ENCODE measurements at regions not wholly inside any gene's neighbourhood (a gene's known extent, or its start where the extent isn't known, plus 50 kb on each side); places are given as distances from the start of the nearest gene placed in this dataset.

DNA sequence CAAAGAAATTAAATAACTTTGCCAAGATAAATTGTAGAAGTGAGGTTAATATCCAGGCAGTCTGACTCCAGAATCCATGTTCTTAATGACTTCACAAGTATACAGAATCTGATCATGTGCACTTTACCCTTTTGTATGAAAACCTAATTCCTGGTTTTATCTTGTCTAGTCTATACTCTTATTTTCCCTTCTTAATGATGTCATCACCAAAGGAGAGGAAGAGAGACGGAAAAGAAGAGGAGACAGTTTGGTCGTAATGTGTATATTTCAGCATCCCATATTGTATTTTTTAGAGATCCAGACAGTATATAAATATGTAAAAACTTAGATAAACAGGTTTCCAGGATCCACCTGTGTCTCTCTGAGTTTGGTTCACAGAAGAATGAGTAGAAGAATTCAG lies 159.9 kb upstream of the MDFIC start:
- TF ChIP-seq POLR2A (IDR thresholded peaks at IDR 0.05), result no peak
- TF ChIP-seq CTCF (IDR thresholded peaks at IDR 0.05), result no peak
- TF ChIP-seq EP300 (IDR thresholded peaks at IDR 0.05), result no peak
